ENCODE measurements at regions not wholly inside any gene's neighbourhood (a gene's known extent, or its start where the extent isn't known, plus 50 kb on each side); places are given as distances from the start of the nearest gene placed in this dataset.

DNA sequence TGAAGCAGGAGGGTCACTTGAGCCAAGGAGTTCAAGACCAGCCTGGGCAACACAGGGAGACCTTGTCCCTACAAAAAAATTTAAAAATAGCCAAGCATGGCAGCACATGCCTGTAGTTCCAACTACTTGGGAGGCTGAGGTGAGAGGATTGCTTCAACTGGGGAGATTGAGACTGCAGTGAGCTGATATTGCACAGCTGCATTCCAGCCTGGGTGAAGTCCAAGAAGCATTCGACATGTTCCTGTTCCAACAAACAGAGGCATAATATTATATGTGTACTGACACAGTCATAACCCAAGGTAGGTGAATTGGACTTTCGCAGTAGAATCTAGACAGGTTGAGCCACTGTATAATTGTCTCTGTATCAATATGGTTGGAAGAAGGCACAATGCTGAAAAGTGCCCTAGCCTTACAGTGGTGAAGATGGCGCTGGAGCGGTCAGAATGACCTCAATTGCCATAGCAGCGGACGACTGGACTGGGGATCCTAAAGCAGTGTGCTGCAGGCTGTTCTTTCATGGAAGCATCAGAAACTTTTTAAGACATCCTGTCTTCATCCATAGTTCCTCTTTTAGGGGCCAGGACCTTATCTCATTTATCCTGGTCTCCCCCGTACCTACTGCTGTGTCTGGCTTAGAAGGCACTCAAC, 112.0 kb upstream of the CLDN10 start:
- H3K27me3 ChIP-seq: no peaks in the 10 kb centered on the region
- intact Hi-C loops (cut with DNase I): no loop called here
- TF ChIP-seq EP300 (IDR thresholded peaks at IDR 0.05) (no peak), POLR2A (IDR thresholded peaks at IDR 0.05; ENCODE audit: low read depth) (no peak), POLR2AphosphoS5 (IDR thresholded peaks at IDR 0.05) (no peak)
- TF ChIP-seq, protein P1, sequence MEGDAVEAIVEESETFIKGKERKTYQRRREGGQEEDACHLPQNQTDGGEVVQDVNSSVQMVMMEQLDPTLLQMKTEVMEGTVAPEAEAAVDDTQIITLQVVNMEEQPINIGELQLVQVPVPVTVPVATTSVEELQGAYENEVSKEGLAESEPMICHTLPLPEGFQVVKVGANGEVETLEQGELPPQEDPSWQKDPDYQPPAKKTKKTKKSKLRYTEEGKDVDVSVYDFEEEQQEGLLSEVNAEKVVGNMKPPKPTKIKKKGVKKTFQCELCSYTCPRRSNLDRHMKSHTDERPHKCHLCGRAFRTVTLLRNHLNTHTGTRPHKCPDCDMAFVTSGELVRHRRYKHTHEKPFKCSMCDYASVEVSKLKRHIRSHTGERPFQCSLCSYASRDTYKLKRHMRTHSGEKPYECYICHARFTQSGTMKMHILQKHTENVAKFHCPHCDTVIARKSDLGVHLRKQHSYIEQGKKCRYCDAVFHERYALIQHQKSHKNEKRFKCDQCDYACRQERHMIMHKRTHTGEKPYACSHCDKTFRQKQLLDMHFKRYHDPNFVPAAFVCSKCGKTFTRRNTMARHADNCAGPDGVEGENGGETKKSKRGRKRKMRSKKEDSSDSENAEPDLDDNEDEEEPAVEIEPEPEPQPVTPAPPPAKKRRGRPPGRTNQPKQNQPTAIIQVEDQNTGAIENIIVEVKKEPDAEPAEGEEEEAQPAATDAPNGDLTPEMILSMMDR (IDR thresholded peaks at IDR 0.05): no peak
- H3K4me3 ChIP-seq: no peak overlapping the region
- no peaks in the 10 kb centered on the region for H3K4me1 ChIP-seq
- H3K9me3 ChIP-seq: no peaks in the 10 kb centered on the region
- no peak for DNase-seq (ENCODE audit: extremely low spot score)
- no peaks in the 10 kb centered on the region for H3K36me3 ChIP-seq
- 94% methylated on average over 7 of the region's 7 CpGs for WGBS
- H3K27ac ChIP-seq (replicated peaks in 1 of 4): no peak overlapping the region

GRCh38 chr13:95441326-95441725, 111.2 kb upstream of the CLDN10 start:
- TF ChIP-seq EP300 (IDR thresholded peaks at IDR 0.05): no peak
- TF ChIP-seq, protein P1 (IDR thresholded peaks at IDR 0.05): no peak
- no peak for TF ChIP-seq POLR2AphosphoS5 (IDR thresholded peaks at IDR 0.05)
- no peak for TF ChIP-seq POLR2A (IDR thresholded peaks at IDR 0.05; ENCODE audit: low read depth)
- Histone ChIP-seq H3K4me1 (no peaks in the 10 kb centered on the region), H3K9me3 (no peaks in the 10 kb centered on the region), H3K27ac (replicated peaks in 1 of 4) (no peak overlapping the region), H3K27me3 (no peaks in the 10 kb centered on the region), H3K4me3 (no peak overlapping the region), H3K36me3 (no peaks in the 10 kb centered on the region)
- intact Hi-C loops (cut with DNase I): no loop called here
- WGBS: 69% methylated on average over 3 of the region's 3 CpGs
- no peak for DNase-seq (ENCODE audit: extremely low spot score)

DNA sequence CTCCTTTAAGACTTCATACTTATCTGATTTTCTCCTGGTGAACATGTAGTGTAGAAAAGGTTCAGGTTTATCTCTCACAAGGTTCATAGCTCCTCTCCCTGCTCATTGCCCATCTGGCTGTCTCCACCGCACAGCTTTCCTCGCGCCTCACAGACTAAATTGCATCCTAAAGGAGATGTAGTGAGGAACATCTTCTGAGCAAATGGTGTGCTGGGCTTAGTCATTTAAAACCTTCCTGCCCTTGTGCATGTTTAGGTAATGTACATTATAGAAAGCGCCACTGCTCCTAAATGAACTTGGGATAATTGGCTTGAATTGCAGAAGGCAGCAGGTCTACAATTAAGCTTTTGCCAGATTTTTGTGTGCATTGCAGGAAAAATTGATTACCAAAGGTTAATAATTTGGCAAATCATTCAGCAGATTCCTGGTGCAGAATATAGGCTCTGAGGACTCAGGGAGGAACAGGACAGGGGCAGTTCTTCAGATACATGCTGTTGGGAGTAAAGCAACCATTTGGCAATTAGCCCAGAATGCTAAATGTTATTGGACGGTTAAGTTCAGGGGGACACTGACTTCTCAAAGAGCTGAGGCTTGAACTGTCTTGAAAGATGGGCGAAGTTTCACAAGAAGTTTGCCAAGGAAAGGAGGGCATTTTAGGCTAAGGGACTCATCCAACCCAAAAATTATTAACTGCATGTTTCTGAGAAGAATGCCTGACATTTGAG, 108.4 kb upstream of the CLDN10 start:
- Histone ChIP-seq H3K4me1 (no peaks in the 10 kb centered on the region), H3K27me3 (peaks cover 0 to 3% (median 0%) of the 10 kb centered on the region in 4 donors), H3K9me3 (no peaks in the 10 kb centered on the region), H3K27ac (replicated peaks in 1 of 4) (no peak overlapping the region), H3K36me3 (no peaks in the 10 kb centered on the region), H3K4me3 (no peak overlapping the region)
- 70% methylated on average over 6 of the region's 6 CpGs for WGBS
- peak; percentile 42 for DNase-seq (ENCODE audit: extremely low spot score)
- TF ChIP-seq POLR2AphosphoS5 (IDR thresholded peaks at IDR 0.05) (no peak), EP300 (IDR thresholded peaks at IDR 0.05) (no peak), POLR2A (IDR thresholded peaks at IDR 0.05; ENCODE audit: low read depth) (no peak)
- TF ChIP-seq, protein P1 (IDR thresholded peaks at IDR 0.05): no peak
- intact Hi-C loops (cut with DNase I): no loop called here

DNA sequence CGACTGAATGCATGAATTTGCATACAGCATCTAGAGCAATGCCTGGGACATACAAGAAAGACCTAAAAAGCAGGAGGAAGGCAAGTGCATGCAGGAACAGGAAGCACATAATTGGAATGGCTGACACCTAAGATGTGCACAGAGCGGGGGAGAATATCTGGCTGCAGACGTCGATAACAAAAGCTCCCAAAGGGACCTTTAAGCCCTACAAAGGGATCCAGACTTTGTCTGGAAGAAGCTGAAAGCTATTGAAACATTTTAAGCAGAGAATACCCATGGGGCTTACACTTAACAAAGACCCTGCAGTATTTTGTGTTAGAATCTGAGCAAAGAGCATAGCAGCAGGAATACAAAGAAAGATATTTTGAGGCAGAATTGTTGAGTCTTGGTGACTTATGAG, 107.4 kb upstream of the CLDN10 start:
- Histone ChIP-seq H3K27ac (replicated peaks in 1 of 4) (no peak overlapping the region), H3K9me3 (no peaks in the 10 kb centered on the region), H3K36me3 (no peaks in the 10 kb centered on the region), H3K27me3 (peaks cover 0 to 3% (median 0%) of the 10 kb centered on the region in 4 donors), H3K4me3 (no peak overlapping the region), H3K4me1 (no peaks in the 10 kb centered on the region)
- intact Hi-C loops (cut with DNase I): no loop called here
- 77% methylated on average over 4 of the region's 4 CpGs for WGBS
- no peak for TF ChIP-seq POLR2AphosphoS5 (IDR thresholded peaks at IDR 0.05)
- no peak for TF ChIP-seq POLR2A (IDR thresholded peaks at IDR 0.05; ENCODE audit: low read depth)
- TF ChIP-seq EP300 (IDR thresholded peaks at IDR 0.05): no peak
- TF ChIP-seq, protein P1 (IDR thresholded peaks at IDR 0.05): no peak
- no peak for DNase-seq (ENCODE audit: extremely low spot score)

All from esophagus muscularis mucosa (tissue), 4 donors.